GM12878 (cell line): ENCODE measurements at regions not wholly inside any gene's neighbourhood (a gene's known extent, or its start where the extent isn't known, plus 50 kb on each side); places are given as distances from the start of the nearest gene placed in this dataset.

Experiments used
- ATAC-seq: fragments of 200-7000 bp; cut with Tn5 transposase; 3 replicates; pipeline ENCODE4 v1.9.1; 2020; ENCODE audit warnings: mild to moderate bottlenecking, moderate library complexity
- BruUV-seq: library from RNA; stranded (reverse); fragments of 400-500 nt; replicated peaks from 2 replicates; lab custom pipeline; 2021; lab: Mats Ljungman, UMichigan
- CTCF ChIA-PET: fragments of 300-600 bp; sonication (Branson Sonifier 250); formaldehyde crosslinking; extraction: SDS; loops from one replicate; lab custom pipeline; 2021; ENCODE audit warnings: inconsistent platforms; lab: Yijun Ruan, JAX
- POLR2A ChIA-PET: fragments of 350-600 bp; formaldehyde crosslinking; extraction: SDS; loops from one replicate; lab custom pipeline; 2021; ENCODE audit warnings: inconsistent platforms; lab: Charles Lee
- RAD21 ChIA-PET: fragments of 300-600 bp; sonication (Branson Sonifier 250); formaldehyde crosslinking; loops from one replicate; lab custom pipeline; 2023; ENCODE audit warnings: antibody characterized with exemption; ENCODE audit not compliant: unreplicated experiment; lab: Charles Lee
- SMC1A ChIA-PET: fragments of 300-600 bp; sonication (Branson Sonifier 250); formaldehyde crosslinking; loops from one replicate; lab custom pipeline; 2023; ENCODE audit not compliant: unreplicated experiment, uncharacterized antibody; lab: Charles Lee
- DNase-seq: peaks from one replicate; pipeline ENCODE4 v3.0.0-alpha.2; 2011; ENCODE audit warnings: low read depth, low spot score
- FAIRE-seq: peaks from 3 replicates; lab custom pipeline; 2011; peaks lifted over from hg19 to GRCh38; lab: Jason Lieb, UNC
- H2AFZ ChIP-seq: 2 replicates; pipeline ENCODE4 v1.6.0; 2011; ENCODE audit warnings: low read depth, low read length, control low read depth; ENCODE audit not compliant: control insufficient read depth
- H3K27ac ChIP-seq: 2 replicates; pipeline ENCODE4 v1.5.1; 2011; ENCODE audit warnings: control low read depth; ENCODE audit not compliant: control insufficient read depth, insufficient read depth
- H3K27me3 ChIP-seq, 2 experiments: replicated peaks in 1 of 2; 2 replicates each; pipeline versions ENCODE4 v1.6.0 to v1.6.1; 2011; ENCODE audit warnings: low read length in 1 of 2; ENCODE audit not compliant: control insufficient read depth in 2 of 2, insufficient read depth in 2 of 2
- H3K36me3 ChIP-seq, 2 experiments: 2 replicates each; pipeline ENCODE4 v1.5.1; 2011; ENCODE audit warnings: low read length in 1 of 2; ENCODE audit not compliant: control insufficient read depth in 2 of 2, insufficient read depth in 2 of 2
- H3K4me1 ChIP-seq: 2 replicates; pipeline ENCODE4 v1.6.1; 2011; ENCODE audit warnings: mild to moderate bottlenecking, low read length, moderate library complexity, mixed read lengths; ENCODE audit not compliant: control insufficient read depth, insufficient read depth
- H3K4me2 ChIP-seq: 2 replicates; pipeline ENCODE4 v1.6.0; 2011; ENCODE audit warnings: control low read depth; ENCODE audit not compliant: control insufficient read depth, insufficient read depth
- H3K4me3 ChIP-seq: fragments of 200-600 bp; sonication (generic); 2 replicates; pipeline ENCODE4 v1.5.1; 2016
- H3K79me2 ChIP-seq: 2 replicates; pipeline ENCODE4 v1.6.0; 2011; ENCODE audit warnings: low read length; ENCODE audit not compliant: control insufficient read depth, insufficient read depth
- H3K9ac ChIP-seq: 2 replicates; pipeline ENCODE4 v1.8.0; 2011; ENCODE audit warnings: low read length, control low read depth, mixed read lengths; ENCODE audit not compliant: control insufficient read depth, insufficient read depth
- H3K9me3 ChIP-seq: replicated peaks from 3 replicates; pipeline ENCODE4 v1.5.1; 2011; ENCODE audit warnings: mild to moderate bottlenecking, low read length; ENCODE audit not compliant: control insufficient read depth, insufficient read depth
- H4K20me1 ChIP-seq: 2 replicates; pipeline ENCODE4 v1.6.0; 2011; ENCODE audit not compliant: control insufficient read depth, insufficient read depth
- BMI1 ChIP-seq: fragments of 450-650 bp; IDR thresholded peaks from 2 replicates; pipeline ENCODE4 v1.6.1; 2016; ENCODE audit warnings: mild to moderate bottlenecking, moderate library complexity, borderline replicate concordance
- EP300 ChIP-seq, 2 experiments: fragments of 150-350 bp in 1 of 2; IDR thresholded peaks; 2 replicates each; pipeline ENCODE4 v1.6.1; 2011 to 2012; ENCODE audit warnings: low read depth in 2 of 2, low read length in 2 of 2, borderline replicate concordance in 1 of 2, improper control_type of control experiment in 1 of 2, inconsistent platforms in 1 of 2; ENCODE audit not compliant: control insufficient read depth in 1 of 2
- EZH2 ChIP-seq: IDR thresholded peaks from 2 replicates; pipeline ENCODE4 v1.6.1; 2012; ENCODE audit warnings: low read depth, mild to moderate bottlenecking, control low read depth, inconsistent platforms, low read length, borderline replicate concordance; ENCODE audit not compliant: control insufficient read depth
- FOXM1 ChIP-seq: IDR thresholded peaks from 2 replicates; pipeline ENCODE4 v1.6.1; 2012; ENCODE audit warnings: low read depth, mild to moderate bottlenecking, inconsistent platforms, low read length, moderate library complexity
- IRF4 ChIP-seq: IDR thresholded peaks from 2 replicates; pipeline ENCODE4 v1.6.1; 2011; ENCODE audit warnings: low read depth, low read length
- POLR2A ChIP-seq: IDR thresholded peaks from 2 replicates; pipeline ENCODE4 v1.6.1; 2011; ENCODE audit warnings: low read depth, mild to moderate bottlenecking, low read length
- RFX5 ChIP-seq: IDR thresholded peaks from 2 replicates; pipeline ENCODE4 v1.6.1; 2011; ENCODE audit warnings: low read depth, low read length, improper control_type of control experiment
- RUNX3 ChIP-seq: IDR thresholded peaks from 2 replicates; pipeline ENCODE4 v1.6.1; 2012; ENCODE audit warnings: low read length, inconsistent platforms
- SIN3A ChIP-seq: IDR thresholded peaks from 2 replicates; pipeline ENCODE4 v1.6.1; 2012; ENCODE audit warnings: low read depth, low read length, improper control_type of control experiment
- SREBF1 ChIP-seq: IDR thresholded peaks from 2 replicates; pipeline ENCODE4 v1.6.1; 2012; ENCODE audit warnings: mild to moderate bottlenecking, low read length
- SUPT20H ChIP-seq: IDR thresholded peaks from 2 replicates; pipeline ENCODE4 v1.6.1; 2011; ENCODE audit warnings: low read depth, mild to moderate bottlenecking, low read length, moderate library complexity, borderline replicate concordance; ENCODE audit not compliant: control insufficient read depth
- WGBS: methylation state at CpG from one replicate; pipeline ENCODE4 v1.1.6; 2016; ENCODE audit warnings: low lambda C conversion rate; ENCODE audit not compliant: insufficient replicate concordance, insufficient coverage; ENCODE audit errors: missing lambda C conversion rate; 5-methylcytosine and 5-hydroxymethylcytosine counted together
- in situ Hi-C: fragments of 300-500 bp; cut with MboI; formaldehyde crosslinking; loops from 9 replicates; pipeline ENCODE4 v1.14.3; 2018; ENCODE audit warnings: mixed read lengths
- intact Hi-C: fragments of 100-400 bp; cut with micrococcal nuclease; formaldehyde crosslinking; loops from one replicate; pipeline ENCODE4 v1.14.2; 2022; ENCODE audit not compliant: unreplicated experiment
- TF ChIP-seq, protein P1 (sequence below): fragments of 450-650 bp; IDR thresholded peaks from 2 replicates; pipeline ENCODE4 v1.6.1; 2017; ENCODE audit warnings: low read depth, mild to moderate bottlenecking, moderate library complexity
- TF ChIP-seq, protein P2 (sequence below): fragments of 450-650 bp; formaldehyde crosslinking; IDR thresholded peaks from 2 replicates; pipeline ENCODE4 v1.4.0; 2022; ENCODE audit warnings: mild to moderate bottlenecking, moderate library complexity
- TF ChIP-seq, protein P3 (sequence below): fragments of 450-650 bp; IDR thresholded peaks from 2 replicates; pipeline ENCODE4 v1.6.1; 2017; ENCODE audit warnings: mild to moderate bottlenecking, moderate library complexity

DNA sequence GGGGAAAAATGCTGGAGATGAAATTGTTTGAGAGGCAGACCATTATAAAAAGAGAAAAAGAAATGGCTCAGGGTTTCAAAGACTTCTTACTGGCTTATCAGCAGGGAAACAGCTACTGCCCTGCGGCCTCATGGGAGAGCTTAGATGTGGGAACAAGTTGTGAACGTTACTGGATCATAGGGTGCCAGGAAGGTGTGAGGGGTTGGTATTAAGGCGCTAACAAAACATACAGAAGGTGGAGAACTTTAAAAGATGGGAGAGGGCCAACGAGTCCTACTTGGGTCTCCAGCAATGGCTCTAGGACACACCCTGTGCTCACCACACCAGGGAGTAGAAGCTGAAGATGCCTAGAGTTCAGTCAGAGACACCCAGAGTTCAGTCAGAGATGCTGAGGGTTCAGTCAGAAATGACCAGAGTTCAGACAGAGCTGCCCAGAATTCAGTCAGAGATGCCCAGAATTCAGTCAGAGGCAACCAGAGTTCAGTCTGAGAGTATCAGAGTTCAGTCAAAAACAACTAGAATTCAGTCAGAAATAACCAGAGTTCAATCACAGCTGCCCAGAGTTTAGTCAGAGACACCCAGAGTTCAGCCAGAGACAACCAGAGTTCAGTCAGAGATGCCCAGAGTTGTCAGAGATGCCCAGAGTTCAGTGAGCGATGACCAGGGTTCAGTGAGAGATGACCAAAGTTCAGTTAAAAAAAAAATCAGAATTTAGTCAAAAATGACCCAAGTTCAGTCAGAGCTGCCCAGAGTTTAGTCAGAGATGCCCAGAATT, 1103.6 kb downstream of the BCL11B start:
- H3K9ac ChIP-seq, result no peak overlapping the region
- H3K36me3 ChIP-seq, result no peaks in the 10 kb centered on the region
- no peak overlapping the region for H3K4me3 ChIP-seq
- H4K20me1 ChIP-seq, result no peaks in the 10 kb centered on the region
- ChIA-PET SMC1A (interaction anchor here (1.1 to 18.9 kb wide), 15 partner anchors 9 to 1096 kb away, joined by 3 to 296 read pairs (median 5); no protein-coding TSS in a partner anchor), RAD21 (interaction anchor here (1.3 to 8.6 kb wide), 9 partner anchors 8 to 35 kb away, joined by 3 to 110 read pairs (median 6); no protein-coding TSS in a partner anchor), POLR2A (interaction anchor here (1.0 to 1.8 kb wide), 4 partner anchors 8 to 15 kb away, joined by 3 to 11 read pairs (median 6); no protein-coding TSS in a partner anchor), CTCF (interaction anchor here (0.8 to 6.9 kb wide), 5 partner anchors 9 to 32 kb away, joined by 3 to 45 read pairs (median 4); no protein-coding TSS in a partner anchor)
- no peak overlapping the region for H3K4me2 ChIP-seq
- H2AFZ ChIP-seq, result no peak overlapping the region
- no peaks in the 10 kb centered on the region for H3K79me2 ChIP-seq
- H3K27me3 ChIP-seq, result no peaks in the 10 kb centered on the region
- in situ Hi-C loops (no loop called here), intact Hi-C loops (no loop called here)
- no TSS peak for BruUV-seq
- ATAC-seq (no peak), DNase-seq (no peak), FAIRE-seq (no peak)
- H3K4me1 ChIP-seq, result peaks cover 5% of the 10 kb centered on the region
- H3K27ac ChIP-seq, result no peak overlapping the region
- no peaks in the 10 kb centered on the region; the same call in 2 of the 3 replicates for H3K9me3 ChIP-seq
- 9% methylated on average over 5 of the region's 5 CpGs for WGBS
- TF ChIP-seq EP300 (IDR thresholded peaks at IDR 0.05; ENCODE audit: borderline replicate concordance in 1 of 2, control insufficient read depth in 1 of 2, low read depth in 2 of 2, low read length in 2 of 2) (no peak), EZH2 (no peak), RFX5 (no peak), SIN3A (no peak), POLR2A (no peak), FOXM1 (no peak), RUNX3 (no peak), BMI1 (no peak), SUPT20H (no peak), IRF4 (no peak), SREBF1 (no peak)
- TF ChIP-seq, protein P1, sequence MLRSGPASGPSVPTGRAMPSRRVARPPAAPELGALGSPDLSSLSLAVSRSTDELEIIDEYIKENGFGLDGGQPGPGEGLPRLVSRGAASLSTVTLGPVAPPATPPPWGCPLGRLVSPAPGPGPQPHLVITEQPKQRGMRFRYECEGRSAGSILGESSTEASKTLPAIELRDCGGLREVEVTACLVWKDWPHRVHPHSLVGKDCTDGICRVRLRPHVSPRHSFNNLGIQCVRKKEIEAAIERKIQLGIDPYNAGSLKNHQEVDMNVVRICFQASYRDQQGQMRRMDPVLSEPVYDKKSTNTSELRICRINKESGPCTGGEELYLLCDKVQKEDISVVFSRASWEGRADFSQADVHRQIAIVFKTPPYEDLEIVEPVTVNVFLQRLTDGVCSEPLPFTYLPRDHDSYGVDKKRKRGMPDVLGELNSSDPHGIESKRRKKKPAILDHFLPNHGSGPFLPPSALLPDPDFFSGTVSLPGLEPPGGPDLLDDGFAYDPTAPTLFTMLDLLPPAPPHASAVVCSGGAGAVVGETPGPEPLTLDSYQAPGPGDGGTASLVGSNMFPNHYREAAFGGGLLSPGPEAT, result no peak
- TF ChIP-seq, protein P2, sequence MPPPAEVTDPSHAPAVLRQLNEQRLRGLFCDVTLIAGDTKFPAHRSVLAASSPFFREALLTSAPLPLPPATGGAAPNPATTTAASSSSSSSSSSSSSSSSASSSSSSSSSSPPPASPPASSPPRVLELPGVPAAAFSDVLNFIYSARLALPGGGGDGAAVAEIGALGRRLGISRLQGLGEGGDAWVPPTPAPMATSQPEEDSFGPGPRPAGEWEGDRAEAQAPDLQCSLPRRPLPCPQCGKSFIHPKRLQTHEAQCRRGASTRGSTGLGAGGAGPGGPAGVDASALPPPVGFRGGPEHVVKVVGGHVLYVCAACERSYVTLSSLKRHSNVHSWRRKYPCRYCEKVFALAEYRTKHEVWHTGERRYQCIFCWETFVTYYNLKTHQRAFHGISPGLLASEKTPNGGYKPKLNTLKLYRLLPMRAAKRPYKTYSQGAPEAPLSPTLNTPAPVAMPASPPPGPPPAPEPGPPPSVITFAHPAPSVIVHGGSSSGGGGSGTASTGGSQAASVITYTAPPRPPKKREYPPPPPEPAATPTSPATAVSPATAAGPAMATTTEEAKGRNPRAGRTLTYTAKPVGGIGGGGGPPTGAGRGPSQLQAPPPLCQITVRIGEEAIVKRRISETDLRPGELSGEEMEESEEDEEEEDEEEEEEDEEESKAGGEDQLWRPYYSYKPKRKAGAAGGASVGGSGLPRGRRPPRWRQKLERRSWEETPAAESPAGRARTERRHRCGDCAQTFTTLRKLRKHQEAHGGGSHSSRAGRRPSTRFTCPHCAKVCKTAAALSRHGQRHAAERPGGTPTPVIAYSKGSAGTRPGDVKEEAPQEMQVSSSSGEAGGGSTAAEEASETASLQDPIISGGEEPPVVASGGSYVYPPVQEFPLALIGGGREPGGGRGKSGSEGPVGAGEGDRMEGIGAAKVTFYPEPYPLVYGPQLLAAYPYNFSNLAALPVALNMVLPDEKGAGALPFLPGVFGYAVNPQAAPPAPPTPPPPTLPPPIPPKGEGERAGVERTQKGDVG, result no peak
- TF ChIP-seq, protein P3, sequence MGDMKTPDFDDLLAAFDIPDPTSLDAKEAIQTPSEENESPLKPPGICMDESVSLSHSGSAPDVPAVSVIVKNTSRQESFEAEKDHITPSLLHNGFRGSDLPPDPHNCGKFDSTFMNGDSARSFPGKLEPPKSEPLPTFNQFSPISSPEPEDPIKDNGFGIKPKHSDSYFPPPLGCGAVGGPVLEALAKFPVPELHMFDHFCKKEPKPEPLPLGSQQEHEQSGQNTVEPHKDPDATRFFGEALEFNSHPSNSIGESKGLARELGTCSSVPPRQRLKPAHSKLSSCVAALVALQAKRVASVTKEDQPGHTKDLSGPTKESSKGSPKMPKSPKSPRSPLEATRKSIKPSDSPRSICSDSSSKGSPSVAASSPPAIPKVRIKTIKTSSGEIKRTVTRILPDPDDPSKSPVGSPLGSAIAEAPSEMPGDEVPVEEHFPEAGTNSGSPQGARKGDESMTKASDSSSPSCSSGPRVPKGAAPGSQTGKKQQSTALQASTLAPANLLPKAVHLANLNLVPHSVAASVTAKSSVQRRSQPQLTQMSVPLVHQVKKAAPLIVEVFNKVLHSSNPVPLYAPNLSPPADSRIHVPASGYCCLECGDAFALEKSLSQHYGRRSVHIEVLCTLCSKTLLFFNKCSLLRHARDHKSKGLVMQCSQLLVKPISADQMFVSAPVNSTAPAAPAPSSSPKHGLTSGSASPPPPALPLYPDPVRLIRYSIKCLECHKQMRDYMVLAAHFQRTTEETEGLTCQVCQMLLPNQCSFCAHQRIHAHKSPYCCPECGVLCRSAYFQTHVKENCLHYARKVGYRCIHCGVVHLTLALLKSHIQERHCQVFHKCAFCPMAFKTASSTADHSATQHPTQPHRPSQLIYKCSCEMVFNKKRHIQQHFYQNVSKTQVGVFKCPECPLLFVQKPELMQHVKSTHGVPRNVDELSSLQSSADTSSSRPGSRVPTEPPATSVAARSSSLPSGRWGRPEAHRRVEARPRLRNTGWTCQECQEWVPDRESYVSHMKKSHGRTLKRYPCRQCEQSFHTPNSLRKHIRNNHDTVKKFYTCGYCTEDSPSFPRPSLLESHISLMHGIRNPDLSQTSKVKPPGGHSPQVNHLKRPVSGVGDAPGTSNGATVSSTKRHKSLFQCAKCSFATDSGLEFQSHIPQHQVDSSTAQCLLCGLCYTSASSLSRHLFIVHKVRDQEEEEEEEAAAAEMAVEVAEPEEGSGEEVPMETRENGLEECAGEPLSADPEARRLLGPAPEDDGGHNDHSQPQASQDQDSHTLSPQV, result no peak
